ENCODE measurements at regions not wholly inside any gene's neighbourhood (a gene's known extent, or its start where the extent isn't known, plus 50 kb on each side); places are given as distances from the start of the nearest gene placed in this dataset.

GRCh38 chr13:106714271-106714982, 146.5 kb upstream of the ARGLU1 start:
- TF ChIP-seq EZH2phosphoT487 (conservative IDR thresholded peaks at IDR 0.05; ENCODE audit: low read length) = no peak
- TF ChIP-seq, protein P1, sequence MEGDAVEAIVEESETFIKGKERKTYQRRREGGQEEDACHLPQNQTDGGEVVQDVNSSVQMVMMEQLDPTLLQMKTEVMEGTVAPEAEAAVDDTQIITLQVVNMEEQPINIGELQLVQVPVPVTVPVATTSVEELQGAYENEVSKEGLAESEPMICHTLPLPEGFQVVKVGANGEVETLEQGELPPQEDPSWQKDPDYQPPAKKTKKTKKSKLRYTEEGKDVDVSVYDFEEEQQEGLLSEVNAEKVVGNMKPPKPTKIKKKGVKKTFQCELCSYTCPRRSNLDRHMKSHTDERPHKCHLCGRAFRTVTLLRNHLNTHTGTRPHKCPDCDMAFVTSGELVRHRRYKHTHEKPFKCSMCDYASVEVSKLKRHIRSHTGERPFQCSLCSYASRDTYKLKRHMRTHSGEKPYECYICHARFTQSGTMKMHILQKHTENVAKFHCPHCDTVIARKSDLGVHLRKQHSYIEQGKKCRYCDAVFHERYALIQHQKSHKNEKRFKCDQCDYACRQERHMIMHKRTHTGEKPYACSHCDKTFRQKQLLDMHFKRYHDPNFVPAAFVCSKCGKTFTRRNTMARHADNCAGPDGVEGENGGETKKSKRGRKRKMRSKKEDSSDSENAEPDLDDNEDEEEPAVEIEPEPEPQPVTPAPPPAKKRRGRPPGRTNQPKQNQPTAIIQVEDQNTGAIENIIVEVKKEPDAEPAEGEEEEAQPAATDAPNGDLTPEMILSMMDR (IDR thresholded peaks at IDR 0.05; ENCODE audit: insufficient read depth, low read length, poor library complexity, severe bottlenecking) = no peak

Measured in SU-DHL-6 (cell line).